Esophagus muscularis mucosa (tissue), 4 donors: ENCODE measurements at regions not wholly inside any gene's neighbourhood (a gene's known extent, or its start where the extent isn't known, plus 50 kb on each side); places are given as distances from the start of the nearest gene placed in this dataset.
A peak's percentile ranks its signal among the peaks of the same experiment; 100 is the strongest.
"Not testable (repeated sequence)": the region's sequence is repeated elsewhere in the genome, so short reads cannot be mapped to it uniquely, and the experiment has no call there.

ENCODE experiments used
- DNase-seq: peaks from one replicate; pipeline ENCODE4 v3.0.0-alpha.2; 2017; ENCODE audit errors: extremely low spot score
- H3K27ac ChIP-seq, 4 donors: fragments of 200-600 bp; sonication (generic); replicated peaks in 1 of 4; 1 replicate in 3 of 4; 2 replicates in 1 of 4; pipeline ENCODE4 v1.5.1; 2016 to 2019; ENCODE audit warnings: mild to moderate bottlenecking in 1 of 4
- H3K27me3 ChIP-seq, 4 donors: fragments of 200-600 bp; sonication (generic); one replicate each; pipeline versions ENCODE4 v1.5.1 to v1.6.0; 2016 to 2019
- H3K36me3 ChIP-seq, 4 donors: fragments of 200-600 bp; sonication (generic); one replicate each; pipeline ENCODE4 v1.5.1; 2016 to 2019
- H3K4me1 ChIP-seq, 4 donors: fragments of 200-600 bp; sonication (generic); one replicate each; pipeline ENCODE4 v1.5.1; 2016 to 2019
- H3K4me3 ChIP-seq, 4 donors: fragments of 200-600 bp; sonication (generic); 1 replicate in 2 of 4; 2 replicates in 2 of 4; pipeline ENCODE4 v1.5.1; 2016 to 2019; ENCODE audit warnings: mild to moderate bottlenecking in 4 of 4, moderate library complexity in 1 of 4
- H3K9me3 ChIP-seq, 4 donors: fragments of 200-600 bp; sonication (generic); 1 replicate in 3 of 4; 2 replicates in 1 of 4; pipeline ENCODE4 v1.5.1; 2016 to 2019
- EP300 ChIP-seq: sonication (generic); formaldehyde crosslinking; IDR thresholded peaks from one replicate; pipeline ENCODE4 v1.6.1; 2017; ENCODE audit warnings: antibody characterized with exemption
- POLR2A ChIP-seq: fragments of 450-650 bp; IDR thresholded peaks from one replicate; pipeline ENCODE4 v1.6.1; 2017; ENCODE audit warnings: antibody characterized with exemption, moderate library complexity, mild to moderate bottlenecking, low read depth
- POLR2AphosphoS5 ChIP-seq, 2 donors: sonication (generic); formaldehyde crosslinking; IDR thresholded peaks; one replicate each; pipeline ENCODE4 v1.6.1; 2017; ENCODE audit warnings: antibody characterized with exemption in 2 of 2
- WGBS: methylation state at CpG from one replicate; pipeline ENCODE4 v1.1.5; 2018; 5-methylcytosine and 5-hydroxymethylcytosine counted together
- intact Hi-C: fragments of 100-400 bp; cut with DNase I; formaldehyde crosslinking; loops from one replicate; pipeline ENCODE4 v1.15.1; 2023
- TF ChIP-seq, protein P1 (sequence below), 3 experiments: fragments of 200-600 bp in 2 of 3; fragments of 450-650 bp in 1 of 3; sonication (generic) in 2 of 3; IDR thresholded peaks; one replicate each; pipeline ENCODE4 v1.5.1; 2017 to 2019; ENCODE audit warnings: antibody characterized with exemption in 3 of 3, mild to moderate bottlenecking in 2 of 3, moderate library complexity in 1 of 3

DNA sequence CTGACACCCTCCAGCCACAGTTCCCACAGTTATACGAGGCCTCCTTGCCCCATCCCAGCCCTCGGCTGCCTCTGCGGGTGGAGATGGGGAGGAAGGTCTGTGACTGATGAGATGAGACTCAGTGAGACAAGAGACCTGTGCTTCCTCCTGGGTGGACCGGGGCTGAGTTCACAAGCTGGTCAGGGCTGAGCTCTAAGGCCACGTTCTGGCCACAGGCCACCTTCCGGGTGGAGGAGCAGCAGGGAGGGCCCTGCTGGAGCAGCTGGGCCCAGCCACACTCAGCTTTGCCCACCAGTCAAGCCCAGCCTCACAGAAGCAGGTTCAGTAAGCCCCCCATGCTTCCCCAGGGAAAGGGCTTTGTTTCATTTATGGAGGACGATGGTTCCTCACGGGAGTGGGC, 214.7 kb downstream of the ANKRD30B start:
- 88% methylated on average over 8 of the region's 8 CpGs for WGBS
- Histone ChIP-seq H3K27ac (no peak overlapping the region), H3K36me3 (no peaks in the 10 kb centered on the region), H3K4me1 (no peaks in the 10 kb centered on the region), H3K27me3 (peaks cover 0 to 3% (median 0%) of the 10 kb centered on the region in 4 donors), H3K9me3 (no peaks in the 10 kb centered on the region), H3K4me3 (no peak overlapping the region)
- TF ChIP-seq EP300, result no peak
- TF ChIP-seq, protein P1, sequence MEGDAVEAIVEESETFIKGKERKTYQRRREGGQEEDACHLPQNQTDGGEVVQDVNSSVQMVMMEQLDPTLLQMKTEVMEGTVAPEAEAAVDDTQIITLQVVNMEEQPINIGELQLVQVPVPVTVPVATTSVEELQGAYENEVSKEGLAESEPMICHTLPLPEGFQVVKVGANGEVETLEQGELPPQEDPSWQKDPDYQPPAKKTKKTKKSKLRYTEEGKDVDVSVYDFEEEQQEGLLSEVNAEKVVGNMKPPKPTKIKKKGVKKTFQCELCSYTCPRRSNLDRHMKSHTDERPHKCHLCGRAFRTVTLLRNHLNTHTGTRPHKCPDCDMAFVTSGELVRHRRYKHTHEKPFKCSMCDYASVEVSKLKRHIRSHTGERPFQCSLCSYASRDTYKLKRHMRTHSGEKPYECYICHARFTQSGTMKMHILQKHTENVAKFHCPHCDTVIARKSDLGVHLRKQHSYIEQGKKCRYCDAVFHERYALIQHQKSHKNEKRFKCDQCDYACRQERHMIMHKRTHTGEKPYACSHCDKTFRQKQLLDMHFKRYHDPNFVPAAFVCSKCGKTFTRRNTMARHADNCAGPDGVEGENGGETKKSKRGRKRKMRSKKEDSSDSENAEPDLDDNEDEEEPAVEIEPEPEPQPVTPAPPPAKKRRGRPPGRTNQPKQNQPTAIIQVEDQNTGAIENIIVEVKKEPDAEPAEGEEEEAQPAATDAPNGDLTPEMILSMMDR (IDR thresholded peaks at IDR 0.05), result no peak
- TF ChIP-seq POLR2A, result no peak
- no peak for TF ChIP-seq POLR2AphosphoS5 (IDR thresholded peaks at IDR 0.05)
- DNase-seq, result peak; percentile 90
- intact Hi-C loops, result no loop called here

DNA sequence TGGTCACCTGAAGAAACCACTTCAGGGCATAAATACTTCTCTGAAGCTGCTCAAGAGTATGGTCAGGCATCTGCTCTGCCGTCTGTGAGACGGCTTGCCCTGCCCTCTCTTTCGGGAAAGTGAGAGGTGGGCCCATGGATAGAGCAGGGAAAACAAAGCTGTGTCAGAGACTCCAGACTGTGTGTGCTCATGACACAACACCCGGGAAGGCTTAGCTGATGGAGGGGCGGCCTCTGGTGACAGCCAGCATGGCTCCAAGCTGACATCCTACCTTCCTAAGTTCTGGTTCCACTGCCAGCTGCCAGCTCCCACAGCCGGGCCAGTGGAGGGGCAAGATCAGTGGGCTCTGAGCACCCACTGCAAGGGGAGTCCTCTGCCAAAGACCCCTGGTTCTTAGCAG, 215.3 kb downstream of the ANKRD30B start:
- no peaks in the 10 kb centered on the region for H3K9me3 ChIP-seq
- H3K4me3 ChIP-seq, result no peak overlapping the region
- no peaks in the 10 kb centered on the region for H3K4me1 ChIP-seq
- DNase-seq, result peak; percentile 80
- H3K36me3 ChIP-seq, result no peaks in the 10 kb centered on the region
- H3K27me3 ChIP-seq, result peaks cover 0 to 3% (median 0%) of the 10 kb centered on the region in 4 donors
- intact Hi-C loops, result no loop called here
- no peak overlapping the region for H3K27ac ChIP-seq
- WGBS, result 82% methylated on average over 6 of the region's 6 CpGs
- no peak for TF ChIP-seq POLR2A
- TF ChIP-seq, protein P1 (IDR thresholded peaks at IDR 0.05), result no peak
- no peak for TF ChIP-seq EP300
- no peak for TF ChIP-seq POLR2AphosphoS5 (IDR thresholded peaks at IDR 0.05)

DNA sequence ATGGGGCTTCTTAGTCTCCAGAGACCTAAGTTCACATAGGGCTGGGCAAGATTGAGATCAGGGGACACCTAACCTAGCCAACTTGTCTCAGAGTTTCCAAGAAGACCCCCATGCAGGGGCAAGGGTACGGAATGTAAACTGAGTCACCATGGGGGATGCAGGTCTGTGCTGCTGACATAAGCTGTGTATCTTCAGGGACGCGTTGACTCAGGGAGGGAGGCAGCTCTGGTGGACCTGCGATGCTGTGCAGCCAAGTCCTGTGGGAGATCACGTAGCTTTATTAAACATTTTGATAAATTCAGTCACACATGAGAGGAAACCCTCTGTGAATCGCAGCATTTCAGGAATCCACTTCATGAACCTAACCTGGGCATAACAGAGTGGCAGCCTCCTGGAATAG, 216.0 kb downstream of the ANKRD30B start:
- H3K27me3 ChIP-seq, result peaks cover 0 to 3% (median 0%) of the 10 kb centered on the region in 4 donors
- H3K36me3 ChIP-seq, result no peaks in the 10 kb centered on the region
- no peaks in the 10 kb centered on the region for H3K4me1 ChIP-seq
- H3K9me3 ChIP-seq, result no peaks in the 10 kb centered on the region
- peak; percentile 50 for DNase-seq
- H3K4me3 ChIP-seq, result no peak overlapping the region
- 100% methylated on average over 5 of the region's 6 CpGs for WGBS
- intact Hi-C loops, result no loop called here
- no peak overlapping the region for H3K27ac ChIP-seq
- TF ChIP-seq EP300, result no peak
- no peak for TF ChIP-seq POLR2AphosphoS5 (IDR thresholded peaks at IDR 0.05)

DNA sequence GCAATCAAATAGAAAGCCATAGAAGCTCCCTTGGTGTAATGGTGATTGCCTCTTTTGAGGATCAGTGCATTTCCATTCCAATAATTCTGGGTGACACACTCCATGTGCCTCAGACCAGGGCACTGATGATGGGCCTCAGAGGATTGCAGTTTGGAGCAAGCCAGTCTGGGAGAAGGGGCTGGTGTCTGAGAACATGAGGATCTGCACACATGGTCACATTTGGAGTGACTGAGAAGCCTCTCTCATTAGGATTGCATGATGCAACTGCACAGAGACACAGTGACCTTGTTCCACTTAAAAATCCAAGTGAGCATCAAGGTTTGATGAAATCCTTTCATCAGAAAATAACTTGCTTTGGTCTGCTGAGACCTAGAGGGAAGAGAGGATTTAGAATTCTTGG, 216.4 kb downstream of the ANKRD30B start:
- Histone ChIP-seq H3K4me3 (no peak overlapping the region), H3K36me3 (no peaks in the 10 kb centered on the region), H3K27me3 (peaks cover 0 to 2% (median 0%) of the 10 kb centered on the region in 4 donors), H3K4me1 (no peaks in the 10 kb centered on the region), H3K9me3 (no peaks in the 10 kb centered on the region), H3K27ac (no peak overlapping the region)
- TF ChIP-seq EP300 (no peak), POLR2A (no peak), POLR2AphosphoS5 (IDR thresholded peaks at IDR 0.05) (no peak)
- TF ChIP-seq, protein P1 (IDR thresholded peaks at IDR 0.05), result no peak
- peak; percentile 26 for DNase-seq
- intact Hi-C loops, result no loop called here

DNA sequence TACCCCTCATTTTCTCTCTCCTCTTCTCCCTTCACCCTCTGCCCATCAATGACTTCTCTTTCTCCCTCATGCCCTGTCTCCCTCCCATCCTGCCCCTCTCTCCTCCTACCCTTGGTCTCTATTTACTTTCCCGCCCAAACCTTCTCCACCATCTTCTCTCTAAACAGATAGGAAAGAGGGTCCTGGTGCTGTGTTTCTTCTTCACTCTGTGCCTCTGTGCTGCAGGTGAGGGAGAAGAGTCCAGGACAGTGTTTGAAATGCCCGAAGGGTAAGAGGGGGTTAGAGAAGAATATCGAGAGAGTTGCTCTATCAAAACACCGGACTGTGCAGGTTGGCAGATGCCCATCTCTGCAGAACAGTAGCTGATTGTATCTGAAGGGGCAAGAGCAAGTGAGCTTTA, 217.0 kb downstream of the ANKRD30B start:
- H3K4me3 ChIP-seq, H3K27ac ChIP-seq, intact Hi-C loops, H3K27me3 ChIP-seq, H3K4me1 ChIP-seq, H3K36me3 ChIP-seq, H3K9me3 ChIP-seq: not testable (repeated sequence)
- peak; percentile 53 for DNase-seq
- whole genome bisulfite sequencing, result 88% methylated on average over 4 of the region's 4 CpGs

DNA sequence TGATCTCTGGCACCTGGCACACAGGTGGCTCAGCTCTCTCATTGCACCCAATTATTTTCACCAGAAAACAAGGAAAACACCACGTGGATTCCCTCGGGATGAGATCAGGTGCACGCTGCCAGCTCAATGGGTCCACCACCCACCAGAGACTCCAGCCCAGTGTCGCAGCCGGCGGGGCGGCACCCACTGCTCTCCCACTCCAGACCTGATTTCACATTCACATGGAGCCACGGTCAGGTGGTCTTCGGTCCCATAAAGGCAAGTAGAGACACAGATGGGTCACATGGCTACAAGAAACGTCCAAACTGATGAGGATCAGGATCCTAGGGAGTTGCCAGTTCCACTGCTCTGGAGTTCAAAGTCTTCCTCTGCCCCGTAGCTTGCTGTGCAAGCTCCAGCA, 217.6 kb downstream of the ANKRD30B start:
- 76% methylated on average over 5 of the region's 11 CpGs for WGBS
- intact Hi-C loops, result no loop called here
- peak; percentile 39 for DNase-seq

DNA sequence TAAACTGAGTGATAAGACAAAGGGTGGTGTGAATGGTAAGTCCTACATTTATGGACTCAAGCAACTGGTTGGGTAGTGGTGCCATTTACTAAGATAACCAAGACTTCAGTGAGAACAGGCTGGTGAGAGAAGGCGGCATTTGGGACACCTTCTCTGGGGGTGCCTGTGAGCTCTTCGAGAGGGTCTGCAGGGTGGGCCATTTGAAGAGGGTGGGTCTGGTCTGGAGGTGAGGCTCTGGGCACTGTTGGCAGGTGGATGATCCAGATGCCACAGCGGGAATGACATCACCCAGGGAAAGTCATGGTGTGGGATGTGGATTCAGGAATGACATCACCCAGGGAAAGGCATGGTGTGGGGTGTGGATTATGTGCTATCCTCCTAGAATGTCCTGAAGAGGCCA, 219.3 kb downstream of the ANKRD30B start:
- H3K4me3 ChIP-seq, H3K9me3 ChIP-seq, H3K27me3 ChIP-seq, H3K36me3 ChIP-seq, intact Hi-C loops, H3K27ac ChIP-seq, H3K4me1 ChIP-seq: not testable (repeated sequence)
- DNase-seq, result peak; percentile 50
- WGBS, result 86% methylated on average over 3 of the region's 3 CpGs

More for the DNA sequence above, 217.6 kb downstream of the ANKRD30B start:
- Histone ChIP-seq H3K4me3 (no peak overlapping the region), H3K4me1 (no peaks in the 10 kb centered on the region), H3K9me3 (no peaks in the 10 kb centered on the region), H3K27ac (no peak overlapping the region), H3K27me3 (no peaks in the 10 kb centered on the region), H3K36me3 (no peaks in the 10 kb centered on the region)
- no peak for TF ChIP-seq POLR2A
- no peak for TF ChIP-seq POLR2AphosphoS5 (IDR thresholded peaks at IDR 0.05)
- TF ChIP-seq, protein P1 (IDR thresholded peaks at IDR 0.05), result no peak
- no peak for TF ChIP-seq EP300
